C4-2B (cell line): ENCODE measurements at regions not wholly inside any gene's neighbourhood (a gene's known extent, or its start where the extent isn't known, plus 50 kb on each side); places are given as distances from the start of the nearest gene placed in this dataset.

Source experiments
- H3K27ac ChIP-seq: fragments of 450-650 bp; 2 replicates; pipeline ENCODE4 v1.5.1; 2017
- ZFX ChIP-seq: fragments of 450-650 bp; IDR thresholded peaks from 2 replicates; pipeline ENCODE4 v1.6.1; 2017
- TF ChIP-seq, protein P1 (sequence below): fragments of 450-650 bp; conservative IDR thresholded peaks from 2 replicates; pipeline ENCODE4 v1.5.1; 2017; ENCODE audit warnings: mild to moderate bottlenecking

DNA sequence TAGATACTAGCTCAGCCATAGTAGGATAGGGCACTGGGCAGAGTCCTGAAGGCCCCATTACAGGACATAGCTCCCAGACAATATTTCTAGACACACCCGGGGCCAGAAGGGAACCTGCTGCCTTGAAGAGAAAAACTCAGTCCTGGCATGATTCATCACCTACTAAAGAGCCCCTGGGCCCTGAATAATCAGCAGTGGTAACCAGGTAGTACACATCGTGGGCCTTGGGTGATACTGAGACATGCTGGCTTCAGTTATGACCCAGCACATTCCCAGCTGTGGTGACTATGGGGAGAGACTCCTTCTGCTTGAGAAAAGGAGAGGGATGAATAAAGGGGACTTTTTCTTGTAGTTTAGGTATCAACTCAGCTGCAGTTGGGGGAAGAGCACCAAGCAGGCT, 104.3 kb upstream of the STK26 start:
- no peak overlapping the region for H3K27ac ChIP-seq
- no peak for TF ChIP-seq ZFX
- TF ChIP-seq, protein P1, sequence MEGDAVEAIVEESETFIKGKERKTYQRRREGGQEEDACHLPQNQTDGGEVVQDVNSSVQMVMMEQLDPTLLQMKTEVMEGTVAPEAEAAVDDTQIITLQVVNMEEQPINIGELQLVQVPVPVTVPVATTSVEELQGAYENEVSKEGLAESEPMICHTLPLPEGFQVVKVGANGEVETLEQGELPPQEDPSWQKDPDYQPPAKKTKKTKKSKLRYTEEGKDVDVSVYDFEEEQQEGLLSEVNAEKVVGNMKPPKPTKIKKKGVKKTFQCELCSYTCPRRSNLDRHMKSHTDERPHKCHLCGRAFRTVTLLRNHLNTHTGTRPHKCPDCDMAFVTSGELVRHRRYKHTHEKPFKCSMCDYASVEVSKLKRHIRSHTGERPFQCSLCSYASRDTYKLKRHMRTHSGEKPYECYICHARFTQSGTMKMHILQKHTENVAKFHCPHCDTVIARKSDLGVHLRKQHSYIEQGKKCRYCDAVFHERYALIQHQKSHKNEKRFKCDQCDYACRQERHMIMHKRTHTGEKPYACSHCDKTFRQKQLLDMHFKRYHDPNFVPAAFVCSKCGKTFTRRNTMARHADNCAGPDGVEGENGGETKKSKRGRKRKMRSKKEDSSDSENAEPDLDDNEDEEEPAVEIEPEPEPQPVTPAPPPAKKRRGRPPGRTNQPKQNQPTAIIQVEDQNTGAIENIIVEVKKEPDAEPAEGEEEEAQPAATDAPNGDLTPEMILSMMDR, result no peak

DNA sequence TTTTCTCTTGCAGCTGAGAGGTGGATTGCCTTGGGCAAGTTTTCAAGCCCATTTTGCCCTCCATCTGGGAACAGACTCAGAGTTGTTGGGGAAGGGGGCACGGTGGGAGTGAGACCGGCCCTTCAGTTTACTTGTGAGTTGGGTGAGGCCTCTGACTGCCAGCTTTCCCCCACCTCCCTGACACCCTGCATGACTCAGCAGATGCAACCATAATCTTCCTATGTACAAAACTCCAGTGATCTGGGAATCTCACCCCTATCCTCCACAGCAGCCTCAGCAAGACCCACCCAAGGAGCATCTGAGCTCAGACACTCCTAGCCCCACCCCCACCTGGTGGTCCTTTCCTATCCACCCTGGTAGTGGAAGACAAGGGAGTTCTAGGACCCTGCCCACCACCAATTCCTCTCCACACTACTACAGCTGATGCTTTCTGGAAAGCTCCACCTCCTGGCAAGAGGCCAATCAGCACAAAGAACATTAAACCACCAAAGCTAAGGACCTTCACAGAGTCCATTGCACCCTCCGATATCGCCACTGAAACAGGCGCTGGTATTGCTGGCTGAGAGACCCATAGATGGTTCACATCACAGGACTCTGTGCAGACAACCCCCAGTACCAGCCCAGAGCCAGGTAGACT, 99.4 kb upstream of the STK26 start:
- TF ChIP-seq, protein P1, result no peak
- no peak for TF ChIP-seq ZFX
- no peak overlapping the region for H3K27ac ChIP-seq

DNA sequence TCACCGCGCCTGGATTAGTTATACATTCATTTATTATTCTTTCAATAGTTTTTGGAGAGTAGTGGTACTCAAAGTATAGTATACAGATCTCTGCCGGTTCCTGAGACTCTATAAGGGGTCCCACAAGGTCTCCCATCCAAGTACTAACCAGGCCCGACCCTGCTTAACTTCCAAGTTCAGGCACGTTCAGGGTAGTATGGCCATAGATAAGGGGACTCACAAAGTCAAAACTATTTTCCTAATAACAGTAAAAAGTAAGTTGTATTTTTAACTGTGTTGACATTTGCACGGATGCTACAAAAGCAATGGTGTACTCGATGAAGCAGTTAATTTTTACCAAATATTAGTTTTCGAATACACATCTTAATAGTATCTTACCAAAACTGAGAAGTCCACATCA, 84.4 kb upstream of the STK26 start:
- TF ChIP-seq ZFX, result no peak
- TF ChIP-seq, protein P1, result no peak
- H3K27ac ChIP-seq, result no peak overlapping the region

DNA sequence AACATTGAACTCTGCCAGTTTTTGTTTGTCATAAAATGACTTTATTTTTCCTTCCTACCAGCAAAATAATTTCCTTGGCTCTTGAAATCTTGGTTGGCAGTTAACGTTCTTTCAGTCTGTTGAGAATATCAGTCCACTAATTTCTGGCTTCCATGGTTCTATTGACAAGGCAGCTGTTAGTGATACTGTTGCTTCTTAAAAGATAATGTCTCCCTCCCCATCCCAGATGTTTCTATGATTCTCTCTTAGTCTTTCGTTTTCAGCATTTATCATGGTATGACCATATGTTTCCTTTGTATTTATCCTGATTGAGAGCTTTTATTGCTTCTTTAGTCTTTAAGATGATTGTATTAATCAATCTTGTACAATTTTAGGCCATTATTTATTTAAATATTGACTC, 81.1 kb upstream of the STK26 start:
- no peak for TF ChIP-seq ZFX
- TF ChIP-seq, protein P1, result no peak
- H3K27ac ChIP-seq, result no peak overlapping the region

DNA sequence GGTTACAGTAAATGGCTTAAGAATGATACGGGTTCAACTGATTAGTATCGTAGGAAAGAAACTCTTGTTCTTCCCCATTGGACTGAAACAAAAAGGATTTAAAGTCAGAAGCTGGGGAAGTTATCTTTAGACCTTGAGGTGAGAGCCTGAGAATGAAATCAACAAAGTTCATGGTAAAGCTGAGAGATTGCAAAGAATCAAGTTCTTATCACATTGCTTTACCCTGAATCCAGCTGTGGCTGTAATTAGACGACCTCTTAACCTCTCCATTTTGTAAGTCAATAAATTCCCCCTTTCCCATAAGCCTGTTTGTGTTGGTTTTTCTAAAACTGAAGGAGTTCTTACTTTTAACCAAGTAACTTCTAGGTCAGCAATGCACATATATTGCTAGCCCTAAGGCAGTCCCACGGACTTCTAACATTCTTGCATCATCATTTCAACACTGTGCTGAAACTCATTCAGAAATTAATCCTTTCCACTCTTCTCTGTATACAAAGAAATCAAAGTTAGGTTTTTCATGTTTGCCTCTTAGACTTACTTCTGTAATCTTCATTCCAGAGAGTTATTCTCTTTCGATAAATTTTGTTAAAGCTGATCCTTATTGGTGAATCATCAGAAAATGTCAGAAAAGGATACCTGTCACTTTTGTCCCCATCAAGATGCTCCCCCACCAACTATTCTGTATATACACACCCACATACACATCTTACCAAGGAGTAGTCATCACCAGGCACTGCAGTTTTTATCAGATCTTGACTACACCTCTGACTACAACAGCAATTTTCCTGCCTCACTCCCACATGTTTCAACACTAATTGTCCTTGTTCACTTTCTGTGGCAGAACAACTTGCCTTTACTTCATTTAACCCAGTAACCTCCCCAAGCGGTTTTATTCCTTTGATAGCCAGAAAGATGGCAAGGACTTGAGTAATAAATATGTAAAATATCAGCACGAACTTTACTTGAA, 77.9 kb upstream of the STK26 start:
- H3K27ac ChIP-seq, result no peak overlapping the region
- TF ChIP-seq, protein P1, result no peak
- TF ChIP-seq ZFX, result no peak

DNA sequence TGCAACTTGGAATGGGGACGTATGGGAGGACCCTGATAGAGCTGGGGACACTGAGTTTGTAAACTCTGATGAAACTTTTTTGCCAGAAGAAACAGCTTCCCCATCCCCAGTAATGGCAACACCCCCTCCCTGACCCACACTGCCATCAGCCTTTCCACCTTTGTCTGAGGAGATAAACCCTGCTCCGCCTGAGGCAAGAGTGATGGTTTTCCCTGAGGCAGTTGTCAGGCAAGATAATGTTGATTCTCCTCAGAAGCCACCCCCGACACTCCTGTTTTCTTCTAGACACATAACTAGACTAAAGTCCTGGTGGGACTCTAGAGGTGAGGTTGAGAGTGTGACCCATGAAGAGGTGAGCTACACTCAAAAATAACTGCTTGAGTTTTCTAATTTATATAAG, 71.9 kb upstream of the STK26 start:
- TF ChIP-seq ZFX, result no peak
- TF ChIP-seq, protein P1, result no peak
- H3K27ac ChIP-seq, result no peak overlapping the region

DNA sequence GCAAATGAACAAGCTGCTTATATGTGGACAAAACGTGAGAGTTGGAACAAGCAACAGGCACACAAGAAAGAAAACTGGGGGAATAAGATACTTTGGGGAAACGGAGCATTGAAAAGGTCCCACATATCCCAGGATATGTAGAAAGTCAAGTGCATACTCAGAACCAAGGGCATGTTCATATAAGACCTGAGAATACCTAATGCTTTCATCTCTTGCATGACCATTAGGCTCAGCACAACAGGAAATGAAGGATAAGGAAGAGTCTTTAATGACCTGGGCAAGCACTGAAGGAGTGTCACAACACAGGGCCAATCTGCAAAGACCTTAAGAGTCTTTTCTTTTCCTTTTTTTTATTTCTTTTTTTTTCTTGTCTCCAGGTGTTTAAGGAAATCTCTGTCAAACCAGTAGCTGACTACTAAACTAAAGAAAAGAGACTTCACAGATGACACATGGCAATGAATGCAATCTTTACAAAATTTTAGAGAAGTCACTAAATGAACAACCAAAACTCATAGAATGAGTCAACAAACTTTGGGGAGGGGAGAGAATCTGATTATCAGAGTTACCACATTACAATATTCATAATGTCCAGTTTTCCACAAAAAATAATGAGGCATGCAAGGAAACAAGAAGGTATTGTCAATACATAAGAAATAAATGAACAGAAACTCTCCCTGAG, 67.9 kb upstream of the STK26 start:
- TF ChIP-seq, protein P1, result no peak
- TF ChIP-seq ZFX, result no peak

More for the DNA sequence above, 67.9 kb upstream of the STK26 start:
- H3K27ac ChIP-seq, result no peak overlapping the region
